Esophagus mucosa (tissue), 1 donor: ENCODE measurements at regions not wholly inside any gene's neighbourhood (a gene's known extent, or its start where the extent isn't known, plus 50 kb on each side); places are given as distances from the start of the nearest gene placed in this dataset.

Source experiments
- ATAC-seq: fragments of 200-7000 bp; cut with Tn5 transposase; one replicate; pipeline ENCODE4 v1.9.1; 2020
- donor health status: DM: yes; HTN: yes; CAD: no.

DNA sequence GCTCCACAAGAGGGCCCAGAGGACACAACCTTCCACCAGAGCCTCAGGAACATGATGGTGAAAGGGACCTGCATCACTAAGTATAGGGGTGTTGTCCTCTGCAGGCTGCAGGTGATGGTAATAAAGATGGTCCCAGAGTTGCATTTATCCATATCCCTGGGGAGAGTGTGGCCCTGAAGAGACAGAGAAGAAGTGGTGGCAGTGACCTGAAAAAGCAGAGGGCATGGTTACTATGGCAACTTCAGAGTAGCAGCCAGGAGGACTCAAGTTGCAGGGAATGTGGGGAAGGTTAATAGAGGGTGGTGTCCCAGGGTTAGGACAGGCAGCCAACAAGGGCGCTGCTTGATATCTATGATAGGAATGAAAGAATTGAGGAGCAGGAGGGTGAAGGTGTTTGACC, 57.1 kb downstream of the HLA-A start:
- ATAC-seq = no peak

DNA sequence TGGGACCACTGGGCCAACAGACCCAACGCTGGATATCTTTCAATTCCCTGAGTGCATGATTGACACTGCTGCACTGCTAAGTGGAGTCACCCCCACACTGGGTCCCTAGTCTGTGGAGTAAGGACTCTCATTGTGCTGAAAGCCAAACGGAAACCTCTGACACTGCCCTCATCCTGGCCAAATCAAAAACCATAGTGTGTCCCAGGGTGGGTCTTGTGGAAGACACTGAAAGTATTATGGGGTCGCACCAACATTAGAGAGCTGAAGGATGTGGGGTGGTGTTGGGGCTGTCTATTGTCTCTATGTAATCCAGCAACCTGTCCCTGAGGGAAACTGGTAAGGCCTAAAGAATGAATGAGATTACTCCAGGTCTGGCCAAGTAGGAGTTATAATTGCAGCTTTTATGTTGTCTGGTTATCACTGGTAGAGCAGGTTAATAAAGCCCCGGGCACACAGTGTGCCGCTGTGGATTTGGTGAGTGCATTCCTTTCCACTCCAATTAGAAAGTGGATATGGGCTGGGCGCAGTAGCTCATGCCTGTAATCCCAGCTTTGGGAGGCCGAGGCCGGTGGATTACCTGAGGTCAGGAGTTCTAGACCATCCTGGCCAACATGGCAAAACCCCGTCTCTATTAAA, 57.9 kb downstream of the HLA-A start:
- ATAC-seq = peak; percentile 72

GRCh38 chr6:30002871-30003270, 58.2 kb upstream of the POLR1H start:
- ATAC-seq = peak; percentile 22

DNA sequence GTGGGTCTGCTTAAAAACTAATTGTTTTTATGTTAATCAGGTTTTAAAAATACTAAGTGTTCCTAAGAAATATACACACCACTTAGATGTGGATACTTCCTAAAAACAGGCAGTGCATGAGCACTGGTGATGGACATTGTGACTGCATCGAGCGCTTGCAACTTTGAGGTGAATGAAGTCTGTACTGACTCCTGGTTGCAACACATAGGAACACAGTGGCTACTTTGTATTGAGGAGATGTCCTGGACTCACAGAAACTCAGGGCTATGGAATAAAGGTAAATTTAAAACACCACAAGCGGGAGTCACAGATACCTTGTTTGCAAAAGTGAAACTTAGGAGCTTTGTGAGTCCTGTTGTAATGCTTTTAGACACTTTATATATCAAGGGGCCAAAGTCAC, 55.6 kb upstream of the POLR1H start:
- ATAC-seq = no peak

- peak; percentile 26 for ATAC-seq
These were observed 54.6 kb upstream of the POLR1H start for GRCh38 chr6:30006170-30007131.

GRCh38 chr6:30007132-30007764, 53.8 kb upstream of the POLR1H start:
- ATAC-seq = peak; percentile 8

- ATAC-seq = no peak
These were observed 52.0 kb upstream of the POLR1H start for GRCh38 chr6:30009113-30009512.
